NCI-H82 (cell line): ENCODE measurements at regions not wholly inside any gene's neighbourhood (a gene's known extent, or its start where the extent isn't known, plus 50 kb on each side); places are given as distances from the start of the nearest gene placed in this dataset.
"Not testable (repeated sequence)": the region's sequence is repeated elsewhere in the genome, so short reads cannot be mapped to it uniquely, and the experiment has no call there.

Source experiments
- DNase-seq: peaks from one replicate; lab custom pipeline; 2025; lab: John Stamatoyannopoulos, UW

DNA sequence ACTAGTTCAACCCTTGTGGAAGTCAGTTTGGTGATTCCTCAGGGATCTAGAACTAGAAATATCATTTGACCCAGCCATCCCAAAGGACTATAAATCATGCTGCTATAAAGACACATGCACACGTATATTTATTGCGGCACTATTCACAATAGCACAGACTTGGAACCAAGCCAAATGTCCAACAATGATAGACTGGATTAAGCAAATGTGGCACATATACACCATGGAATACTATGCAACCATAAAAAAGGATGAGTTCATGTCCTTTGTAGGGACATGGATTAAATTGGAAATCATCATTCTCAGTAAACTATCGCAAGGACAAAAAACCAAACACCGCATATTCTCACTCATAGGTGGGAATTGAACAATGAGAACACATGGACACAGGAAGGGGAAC, 157.8 kb downstream of the MSN start:
- not testable (repeated sequence) for DNase-seq

DNA sequence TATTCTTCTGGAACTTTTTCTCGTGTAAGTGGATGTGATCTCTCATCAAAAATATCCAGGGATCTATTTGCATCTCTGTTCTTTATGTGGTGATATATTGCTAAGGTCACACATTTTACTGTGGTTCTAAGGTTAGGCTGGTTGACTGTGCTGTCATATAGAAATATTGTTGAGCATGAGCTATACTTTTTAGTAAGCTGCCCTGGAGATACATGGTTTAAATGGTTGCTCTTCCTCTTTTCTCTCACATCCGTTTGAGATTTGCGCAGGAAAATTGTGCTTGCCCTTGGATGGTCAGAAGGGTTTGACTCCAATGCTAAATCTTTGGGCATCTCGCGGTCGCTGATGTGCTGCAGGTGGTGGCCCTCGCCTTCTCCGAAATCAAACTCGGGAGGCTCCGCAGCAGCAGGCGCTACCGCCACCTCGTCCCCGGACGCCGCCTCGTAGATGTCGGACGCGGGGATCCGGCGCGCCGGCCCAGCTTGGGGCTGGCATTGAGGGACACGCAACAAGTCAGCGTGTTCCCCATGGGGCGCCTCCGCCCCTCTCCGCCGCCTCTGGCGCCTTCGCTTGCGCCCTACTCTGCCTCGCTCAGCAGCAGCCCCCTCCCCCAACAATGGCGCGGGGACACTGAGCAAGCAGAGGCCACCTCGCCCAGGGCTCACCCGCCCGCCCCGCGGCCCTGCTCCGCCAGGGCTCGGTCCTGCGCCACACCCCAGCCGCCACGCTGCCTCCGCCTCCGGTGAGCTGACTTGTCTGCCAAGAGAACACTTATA, 154.5 kb downstream of the MSN start:
- peak; percentile 2 for DNase-seq

DNA sequence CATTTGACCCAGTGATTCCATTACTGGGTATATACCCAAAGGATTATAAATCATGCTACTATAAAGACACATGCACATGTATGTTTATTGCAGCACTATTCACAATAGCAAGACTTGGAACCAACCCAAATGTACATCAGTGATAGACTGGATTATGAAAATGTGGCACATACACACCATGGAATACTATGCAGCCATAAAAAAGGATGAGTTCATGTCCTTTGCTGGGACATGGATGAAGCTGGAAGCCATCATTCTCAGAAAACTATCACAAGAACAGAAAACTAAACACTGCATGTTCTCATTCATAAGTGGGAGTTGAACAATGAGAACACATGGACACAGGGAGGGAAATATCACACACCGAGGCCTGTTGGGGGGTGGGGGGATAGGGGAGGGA, 152.5 kb downstream of the MSN start:
- not testable (repeated sequence) for DNase-seq

DNA sequence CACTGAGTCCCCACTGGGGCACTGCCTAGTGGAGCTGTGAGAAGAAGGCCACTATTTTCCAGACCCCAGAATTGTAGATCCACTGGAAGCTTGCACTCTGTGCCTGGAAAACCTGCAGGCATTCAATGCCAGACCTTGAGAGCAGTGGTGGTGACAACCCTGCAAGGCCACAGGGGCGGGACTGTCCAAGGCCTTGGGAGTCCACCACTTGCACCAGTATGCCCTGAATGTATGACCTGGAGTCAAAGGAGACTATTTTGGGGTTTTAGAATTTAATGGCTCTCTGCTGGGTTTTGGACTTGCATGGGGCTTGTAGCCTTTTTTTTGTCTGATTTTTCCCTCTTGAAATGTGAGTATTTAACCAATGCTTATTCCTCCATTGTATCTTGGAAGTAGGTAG, 145.8 kb downstream of the MSN start:
- DNase-seq, result no peak

DNA sequence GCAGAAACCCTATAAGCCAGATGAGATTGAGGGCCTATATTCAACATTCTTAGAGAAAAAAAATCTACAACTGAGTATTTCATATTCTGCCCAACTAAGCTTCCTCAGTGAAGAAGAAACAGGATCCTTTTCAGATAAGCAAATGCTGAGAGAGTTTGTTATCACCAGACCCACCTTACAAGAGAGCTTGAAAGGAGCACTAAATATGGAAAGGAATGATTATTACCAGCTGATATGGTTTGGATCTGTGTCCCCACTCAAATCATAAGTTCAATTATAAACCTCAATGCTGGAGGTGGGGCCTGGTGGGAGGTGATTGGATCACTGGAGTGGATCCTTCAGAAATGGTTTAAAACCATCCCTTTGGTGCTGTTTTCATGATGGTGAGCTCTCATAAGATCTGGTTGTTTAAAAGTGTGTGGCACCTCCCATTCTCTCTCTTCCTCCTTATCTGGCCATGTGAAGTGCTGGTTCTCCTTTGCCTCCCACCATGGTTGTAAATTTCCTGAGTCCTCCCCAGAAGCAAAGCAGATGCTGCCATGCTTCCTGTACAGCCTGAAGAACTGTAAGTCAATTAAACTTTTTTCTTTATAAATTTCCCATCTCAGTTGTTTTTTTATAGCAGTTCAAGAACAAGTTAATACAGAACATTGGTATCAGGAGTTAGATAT, 144.2 kb downstream of the MSN start:
- DNase-seq, result no peak
